Right atrium auricular region (tissue), 2 donors: ENCODE measurements at regions not wholly inside any gene's neighbourhood (a gene's known extent, or its start where the extent isn't known, plus 50 kb on each side); places are given as distances from the start of the nearest gene placed in this dataset.

Experiments
- DNase-seq: peaks from one replicate; pipeline ENCODE4 v3.0.0-alpha.2; 2019; ENCODE audit warnings: low spot score
- H3K27ac ChIP-seq, 2 donors: fragments of 200-600 bp; sonication (generic); 1 replicate in 1 of 2; 2 replicates in 1 of 2; pipeline ENCODE4 v1.5.1; 2016 to 2019
- H3K27me3 ChIP-seq, 2 donors: fragments of 200-600 bp; sonication (generic); one replicate each; pipeline versions ENCODE4 v1.5.1 to v1.6.0; 2017 to 2019
- H3K36me3 ChIP-seq: fragments of 200-600 bp; sonication (generic); one replicate; pipeline ENCODE4 v1.5.1; 2016
- H3K4me1 ChIP-seq, 2 donors: fragments of 200-600 bp; sonication (generic); one replicate each; pipeline versions ENCODE4 v1.5.1 to v1.6.0; 2017 to 2019
- H3K4me3 ChIP-seq, 2 donors: fragments of 200-600 bp; sonication (generic); 1 replicate in 1 of 2; 2 replicates in 1 of 2; pipeline ENCODE4 v1.5.1; 2017 to 2019; ENCODE audit warnings: mild to moderate bottlenecking in 1 of 2, moderate library complexity in 1 of 2
- H3K9me3 ChIP-seq, 2 donors: fragments of 200-600 bp; sonication (generic); one replicate each; pipeline ENCODE4 v1.5.1; 2019
- TF ChIP-seq, protein P1 (sequence below), 2 donors: fragments of 200-600 bp; sonication (generic); IDR thresholded peaks; one replicate each; pipeline ENCODE4 v1.5.1; 2019; ENCODE audit warnings: antibody characterized with exemption in 2 of 2

DNA sequence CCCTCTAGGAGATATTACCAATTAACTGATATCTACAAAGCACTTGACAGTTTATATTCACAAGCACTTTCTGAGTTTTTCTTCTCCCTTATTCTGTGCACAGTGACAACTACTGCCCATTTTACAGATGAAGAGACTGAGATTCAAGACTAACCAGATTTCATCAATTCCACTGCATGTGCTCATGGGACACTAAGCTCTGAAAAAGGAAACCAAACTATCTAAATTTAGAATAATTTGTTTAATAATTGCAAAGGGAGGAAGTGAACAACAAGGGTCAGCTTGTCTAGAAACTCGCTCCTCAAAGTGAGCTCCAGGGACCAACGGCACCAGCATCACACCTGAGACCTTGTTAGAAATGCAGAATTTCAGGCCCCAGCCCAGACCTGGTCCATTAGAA is 50.8 kb upstream of the MYLIP start:
- Histone ChIP-seq H3K4me3 (no peak overlapping the region), H3K36me3 (no peaks in the 10 kb centered on the region), H3K27ac (no peak overlapping the region), H3K9me3 (no peaks in the 10 kb centered on the region), H3K4me1 (no peaks in the 10 kb centered on the region), H3K27me3 (no peaks in the 10 kb centered on the region)
- TF ChIP-seq, protein P1, sequence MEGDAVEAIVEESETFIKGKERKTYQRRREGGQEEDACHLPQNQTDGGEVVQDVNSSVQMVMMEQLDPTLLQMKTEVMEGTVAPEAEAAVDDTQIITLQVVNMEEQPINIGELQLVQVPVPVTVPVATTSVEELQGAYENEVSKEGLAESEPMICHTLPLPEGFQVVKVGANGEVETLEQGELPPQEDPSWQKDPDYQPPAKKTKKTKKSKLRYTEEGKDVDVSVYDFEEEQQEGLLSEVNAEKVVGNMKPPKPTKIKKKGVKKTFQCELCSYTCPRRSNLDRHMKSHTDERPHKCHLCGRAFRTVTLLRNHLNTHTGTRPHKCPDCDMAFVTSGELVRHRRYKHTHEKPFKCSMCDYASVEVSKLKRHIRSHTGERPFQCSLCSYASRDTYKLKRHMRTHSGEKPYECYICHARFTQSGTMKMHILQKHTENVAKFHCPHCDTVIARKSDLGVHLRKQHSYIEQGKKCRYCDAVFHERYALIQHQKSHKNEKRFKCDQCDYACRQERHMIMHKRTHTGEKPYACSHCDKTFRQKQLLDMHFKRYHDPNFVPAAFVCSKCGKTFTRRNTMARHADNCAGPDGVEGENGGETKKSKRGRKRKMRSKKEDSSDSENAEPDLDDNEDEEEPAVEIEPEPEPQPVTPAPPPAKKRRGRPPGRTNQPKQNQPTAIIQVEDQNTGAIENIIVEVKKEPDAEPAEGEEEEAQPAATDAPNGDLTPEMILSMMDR (IDR thresholded peaks at IDR 0.05), result no peak
- DNase-seq, result no peak

DNA sequence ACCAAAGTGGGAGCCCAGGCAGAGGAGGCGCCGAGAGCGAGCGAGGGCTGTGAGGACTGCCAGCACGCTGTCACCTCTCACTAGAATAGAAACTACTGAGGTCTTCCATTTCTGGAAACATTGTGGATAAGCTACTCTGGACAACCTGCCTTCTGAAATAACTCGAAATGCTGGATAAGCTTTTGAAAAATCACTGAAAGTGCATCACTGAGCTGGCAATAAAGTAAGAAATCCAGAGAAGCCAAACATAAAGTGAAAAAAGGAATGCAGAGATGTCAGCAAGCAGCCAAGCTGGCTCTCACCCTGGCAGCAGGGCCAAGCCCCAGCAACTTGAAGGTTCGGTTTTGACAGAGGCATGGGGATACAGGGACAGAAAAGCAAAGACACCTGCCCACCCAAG is 59.2 kb upstream of the MYLIP start:
- no peak overlapping the region for H3K4me3 ChIP-seq
- H3K27me3 ChIP-seq, result no peaks in the 10 kb centered on the region
- H3K4me1 ChIP-seq, result no peaks in the 10 kb centered on the region
- no peaks in the 10 kb centered on the region for H3K36me3 ChIP-seq
- H3K9me3 ChIP-seq, result no peaks in the 10 kb centered on the region
- DNase-seq, result no peak
- no peak overlapping the region for H3K27ac ChIP-seq
- TF ChIP-seq, protein P1 (IDR thresholded peaks at IDR 0.05), result no peak

DNA sequence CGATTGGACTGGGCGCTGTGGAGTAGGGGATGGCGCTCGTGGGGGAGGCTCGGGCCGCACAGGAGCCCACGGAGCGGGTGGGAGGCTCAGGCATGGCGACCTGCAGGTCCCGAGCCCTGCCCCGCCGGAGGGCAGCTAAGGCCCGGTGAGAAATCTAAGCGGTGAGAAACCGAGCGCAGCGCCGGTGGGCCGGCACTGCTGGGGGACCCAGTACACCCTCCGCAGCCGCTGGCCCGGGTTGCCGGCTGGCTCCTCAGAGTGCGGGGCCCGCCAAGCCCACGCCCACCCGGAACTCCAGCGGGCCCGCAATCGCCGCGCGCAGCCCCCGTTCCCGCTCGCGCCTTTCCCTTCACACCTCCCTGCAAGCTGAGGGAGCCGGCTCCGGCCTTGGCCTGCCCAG is 59.7 kb upstream of the MYLIP start:
- TF ChIP-seq, protein P1 (IDR thresholded peaks at IDR 0.05), result no peak
- Histone ChIP-seq H3K9me3 (no peaks in the 10 kb centered on the region), H3K27ac (no peak overlapping the region), H3K4me1 (no peaks in the 10 kb centered on the region), H3K4me3 (no peak overlapping the region), H3K27me3 (no peaks in the 10 kb centered on the region), H3K36me3 (no peaks in the 10 kb centered on the region)
- no peak for DNase-seq

DNA sequence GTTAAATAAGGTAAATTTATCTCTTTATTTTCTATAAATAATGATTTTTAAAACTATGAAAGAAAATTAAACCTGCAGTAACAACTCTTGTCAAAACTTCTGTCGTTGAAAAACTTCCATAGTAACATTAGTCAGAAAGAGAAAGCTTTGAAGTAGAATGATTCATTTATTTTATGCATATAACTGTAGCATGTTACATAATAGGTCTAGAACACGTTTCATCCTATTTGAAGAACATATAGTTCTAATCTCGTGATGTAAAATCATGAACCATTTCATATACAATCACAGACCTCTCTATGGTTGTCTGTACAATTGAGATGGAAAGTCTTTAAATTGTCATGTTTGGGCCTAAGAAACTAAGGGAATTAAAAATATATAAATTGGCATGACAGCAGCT is 61.3 kb upstream of the MYLIP start:
- Histone ChIP-seq H3K36me3 (no peaks in the 10 kb centered on the region), H3K27ac (no peak overlapping the region), H3K4me1 (no peaks in the 10 kb centered on the region), H3K27me3 (no peaks in the 10 kb centered on the region), H3K9me3 (no peaks in the 10 kb centered on the region), H3K4me3 (no peak overlapping the region)
- TF ChIP-seq, protein P1 (IDR thresholded peaks at IDR 0.05), result no peak
- no peak for DNase-seq

DNA sequence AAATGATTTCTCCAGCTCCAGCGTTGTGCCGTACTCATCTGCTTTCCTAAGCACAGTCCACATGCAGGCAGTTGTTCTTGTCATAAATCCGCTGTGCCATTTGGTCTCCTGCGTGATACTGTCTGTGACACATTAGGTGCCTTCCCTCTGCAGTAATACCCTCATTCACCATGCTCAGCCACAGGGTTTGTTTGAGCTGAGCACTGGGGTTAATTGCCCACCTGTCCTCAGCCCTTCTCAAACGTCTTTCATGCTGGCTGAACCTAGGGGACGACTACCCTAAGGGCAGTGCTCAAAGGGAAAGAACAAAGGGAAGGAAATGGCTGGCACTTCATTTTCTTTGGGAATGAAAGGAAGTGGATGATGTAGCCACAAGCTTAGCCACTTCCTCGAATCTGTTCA is 64.2 kb upstream of the MYLIP start:
- Histone ChIP-seq H3K27ac (no peak overlapping the region), H3K36me3 (no peaks in the 10 kb centered on the region), H3K27me3 (no peaks in the 10 kb centered on the region), H3K4me1 (no peaks in the 10 kb centered on the region), H3K4me3 (no peak overlapping the region), H3K9me3 (no peaks in the 10 kb centered on the region)
- no peak for DNase-seq
- TF ChIP-seq, protein P1 (IDR thresholded peaks at IDR 0.05), result no peak

DNA sequence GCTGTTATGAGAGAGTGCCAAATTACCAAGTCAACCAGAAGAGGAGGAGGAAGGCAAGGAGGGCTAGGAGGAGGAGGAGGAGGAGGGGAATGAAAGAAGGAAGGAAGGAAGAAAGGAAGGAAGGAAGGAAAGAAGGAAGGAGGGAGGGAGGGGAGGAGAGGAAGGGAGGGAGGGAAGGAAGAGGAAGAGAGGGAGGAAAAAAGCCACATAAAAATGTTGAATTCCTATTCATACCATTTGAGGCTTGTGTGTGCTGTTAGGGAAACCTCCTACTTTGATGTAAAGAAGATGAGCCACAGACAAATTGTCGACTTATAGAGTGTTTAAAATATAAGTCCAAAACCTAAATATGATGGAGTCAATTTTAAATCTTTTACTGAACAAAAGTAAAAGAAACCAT is 65.3 kb upstream of the MYLIP start:
- Histone ChIP-seq H3K4me3 (no peak overlapping the region), H3K4me1 (no peaks in the 10 kb centered on the region), H3K9me3 (no peaks in the 10 kb centered on the region), H3K27me3 (no peaks in the 10 kb centered on the region), H3K36me3 (no peaks in the 10 kb centered on the region), H3K27ac (no peak overlapping the region)
- DNase-seq, result no peak
- TF ChIP-seq, protein P1 (IDR thresholded peaks at IDR 0.05), result no peak
